GM23248 (cell line): ENCODE measurements at regions not wholly inside any gene's neighbourhood (a gene's known extent, or its start where the extent isn't known, plus 50 kb on each side); places are given as distances from the start of the nearest gene placed in this dataset.

Source experiments
- DNase-seq: peaks from one replicate; pipeline ENCODE4 v3.0.0-alpha.2; 2015
- H2AFZ ChIP-seq: fragments of 200-600 bp; sonication (generic); 2 replicates; pipeline ENCODE4 v1.6.1; 2016; ENCODE audit warnings: antibody characterized with exemption
- H3F3A ChIP-seq: fragments of 200-600 bp; sonication (generic); 2 replicates; pipeline ENCODE4 v1.6.1; 2016; ENCODE audit warnings: mild to moderate bottlenecking, antibody characterized with exemption, mixed run types; ENCODE audit not compliant: insufficient read depth
- H3K27ac ChIP-seq: fragments of 200-600 bp; sonication (generic); 2 replicates; pipeline ENCODE4 v1.5.1; 2016; ENCODE audit warnings: mild to moderate bottlenecking
- H3K27me3 ChIP-seq: fragments of 200-600 bp; sonication (generic); replicated peaks from 2 replicates; pipeline ENCODE4 v1.6.1; 2016; ENCODE audit warnings: mild to moderate bottlenecking; ENCODE audit not compliant: insufficient read depth
- H3K36me3 ChIP-seq: fragments of 200-600 bp; sonication (generic); 2 replicates; pipeline ENCODE4 v1.6.1; 2016; ENCODE audit warnings: low read depth, mild to moderate bottlenecking
- H3K4me1 ChIP-seq: fragments of 200-600 bp; sonication (generic); 2 replicates; pipeline ENCODE4 v1.6.1; 2016; ENCODE audit warnings: mild to moderate bottlenecking; ENCODE audit not compliant: insufficient read depth
- H3K4me2 ChIP-seq: fragments of 200-600 bp; sonication (generic); one replicate; pipeline ENCODE4 v1.6.1; 2016; ENCODE audit warnings: mild to moderate bottlenecking; ENCODE audit not compliant: unreplicated experiment
- H3K4me3 ChIP-seq: fragments of 200-600 bp; sonication (generic); 2 replicates; pipeline ENCODE4 v1.5.1; 2016; ENCODE audit warnings: mild to moderate bottlenecking
- H3K79me2 ChIP-seq: fragments of 200-600 bp; sonication (generic); 2 replicates; pipeline ENCODE4 v1.6.1; 2016; ENCODE audit warnings: mild to moderate bottlenecking; ENCODE audit not compliant: insufficient read depth
- H3K9ac ChIP-seq: fragments of 200-600 bp; sonication (generic); 2 replicates; pipeline ENCODE4 v1.6.1; 2016; ENCODE audit warnings: mild to moderate bottlenecking
- H3K9me2 ChIP-seq: fragments of 200-600 bp; sonication (generic); 2 replicates; pipeline ENCODE4 v1.6.1; 2016; ENCODE audit warnings: mixed run types, mild to moderate bottlenecking, moderate library complexity; ENCODE audit not compliant: insufficient read depth
- H3K9me3 ChIP-seq: fragments of 200-600 bp; sonication (generic); one replicate; pipeline ENCODE4 v1.6.1; 2017; ENCODE audit warnings: low read depth
- H4K20me1 ChIP-seq: fragments of 200-600 bp; sonication (generic); 2 replicates; pipeline ENCODE4 v1.6.0; 2016; ENCODE audit not compliant: insufficient read depth
- EZH2 ChIP-seq: fragments of 200-600 bp; sonication (generic); IDR thresholded peaks from 2 replicates; pipeline ENCODE4 v1.6.1; 2018; ENCODE audit warnings: antibody characterized with exemption, mild to moderate bottlenecking; ENCODE audit not compliant: insufficient read depth, poor library complexity, severe bottlenecking
- EZH2phosphoT487 ChIP-seq: fragments of 200-600 bp; sonication (generic); IDR thresholded peaks from 2 replicates; pipeline ENCODE4 v1.6.1; 2018; ENCODE audit warnings: antibody characterized with exemption, moderate library complexity, mild to moderate bottlenecking, low read depth; ENCODE audit not compliant: insufficient read depth
- WGBS, 2 experiments: methylation state at CpG; one replicate each; pipeline ENCODE4 v1.1.6; 2015 to 2017; ENCODE audit warnings: low lambda C conversion rate in 2 of 2, low coverage in 1 of 2; ENCODE audit errors: missing lambda C conversion rate in 2 of 2; 5-methylcytosine and 5-hydroxymethylcytosine counted together
- in situ Hi-C: fragments of 300-500 bp; cut with MboI; formaldehyde crosslinking; loops from 2 replicates; pipeline ENCODE4 v1.15.0; 2020

GRCh38 chr3:59688636-59689035 lies 638.8 kb upstream of the CFAP20DC start:
- Histone ChIP-seq H3K36me3 (no peaks in the 10 kb centered on the region), H3F3A (no peaks in the 10 kb centered on the region), H3K9me2 (no peaks in the 10 kb centered on the region), H2AFZ (no peak overlapping the region), H3K4me2 (no peak overlapping the region), H3K27ac (no peak overlapping the region), H3K9me3 (no peaks in the 10 kb centered on the region), H3K79me2 (no peaks in the 10 kb centered on the region), H4K20me1 (no peaks in the 10 kb centered on the region), H3K27me3 (no peaks in the 10 kb centered on the region), H3K4me1 (no peaks in the 10 kb centered on the region), H3K9ac (no peak overlapping the region), H3K4me3 (no peak overlapping the region)
- in situ Hi-C loops: no loop called here
- 15 to 19% methylated on average over 2 of the region's 2 CpGs for WGBS, 2 experiments
- TF ChIP-seq EZH2phosphoT487: no peak
- TF ChIP-seq EZH2: no peak
- DNase-seq: no peak

DNA sequence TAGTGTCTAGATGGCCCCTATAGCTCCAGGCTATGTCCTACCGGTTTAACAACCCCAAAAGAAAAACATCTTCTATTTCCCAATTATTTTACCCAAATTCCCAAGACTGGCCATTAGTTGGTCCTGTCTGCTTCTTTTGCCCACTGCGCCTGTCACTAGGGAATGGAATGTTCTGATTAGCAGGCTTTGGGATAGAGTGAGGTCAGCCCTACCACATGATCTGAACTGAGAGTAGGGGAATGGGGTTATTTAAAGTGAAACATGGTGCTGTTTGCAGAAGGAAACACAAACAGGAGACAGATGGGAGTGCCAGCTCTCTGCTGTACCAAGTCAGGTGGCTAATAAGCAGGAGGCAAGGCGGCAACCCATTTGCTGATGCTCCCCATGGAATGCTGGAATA lies 635.6 kb upstream of the CFAP20DC start:
- no peak for DNase-seq
- Histone ChIP-seq H3K9ac (no peak overlapping the region), H3K27me3 (no peaks in the 10 kb centered on the region), H3K9me3 (no peaks in the 10 kb centered on the region), H3K79me2 (no peaks in the 10 kb centered on the region), H3K27ac (no peak overlapping the region), H3K4me3 (no peak overlapping the region), H3K4me1 (no peaks in the 10 kb centered on the region), H3K9me2 (no peaks in the 10 kb centered on the region), H4K20me1 (no peaks in the 10 kb centered on the region), H3K4me2 (no peak overlapping the region), H3F3A (no peaks in the 10 kb centered on the region), H2AFZ (no peak overlapping the region), H3K36me3 (no peaks in the 10 kb centered on the region)
- TF ChIP-seq EZH2phosphoT487: no peak
- TF ChIP-seq EZH2: no peak
- 48 to 52% methylated on average over 3 of the region's 3 CpGs for WGBS, 2 experiments
- in situ Hi-C loops: no loop called here

- H3K79me2 ChIP-seq: no peaks in the 10 kb centered on the region
- no peaks in the 10 kb centered on the region for H4K20me1 ChIP-seq
- no peak overlapping the region for H3K27ac ChIP-seq
- no peak for TF ChIP-seq EZH2phosphoT487
- no peak for TF ChIP-seq EZH2
- WGBS, 2 experiments: 26 to 37% methylated on average over 1 of the region's 1 CpG
- no peak overlapping the region for H3K4me3 ChIP-seq
- no peaks in the 10 kb centered on the region for H3K36me3 ChIP-seq
- no peak overlapping the region for H2AFZ ChIP-seq
- in situ Hi-C loops: no loop called here
- no peaks in the 10 kb centered on the region for H3K4me1 ChIP-seq
- H3K9me2 ChIP-seq: no peaks in the 10 kb centered on the region
- DNase-seq: no peak
- no peak overlapping the region for H3K9ac ChIP-seq
- no peaks in the 10 kb centered on the region for H3K27me3 ChIP-seq
- no peaks in the 10 kb centered on the region for H3F3A ChIP-seq
- no peak overlapping the region for H3K4me2 ChIP-seq
- H3K9me3 ChIP-seq: no peaks in the 10 kb centered on the region
Observed at GRCh38 chr3:59684766-59685165, 634.9 kb upstream of the CFAP20DC start.

- Histone ChIP-seq H3K9me3 (no peaks in the 10 kb centered on the region), H3F3A (no peaks in the 10 kb centered on the region), H3K4me1 (no peaks in the 10 kb centered on the region), H3K27me3 (no peaks in the 10 kb centered on the region), H3K9ac (no peak overlapping the region), H3K27ac (no peak overlapping the region), H3K9me2 (no peaks in the 10 kb centered on the region), H3K36me3 (no peaks in the 10 kb centered on the region), H3K4me3 (no peak overlapping the region), H4K20me1 (no peaks in the 10 kb centered on the region), H3K79me2 (no peaks in the 10 kb centered on the region), H2AFZ (no peak overlapping the region), H3K4me2 (no peak overlapping the region)
- DNase-seq: no peak
- 32 to 34% methylated on average over 6 of the region's 6 CpGs for WGBS, 2 experiments
- in situ Hi-C loops: no loop called here
- no peak for TF ChIP-seq EZH2phosphoT487
- TF ChIP-seq EZH2: no peak
Observed at GRCh38 chr3:59680919-59681318, 631.1 kb upstream of the CFAP20DC start.
